ENCODE measurements at regions not wholly inside any gene's neighbourhood (a gene's known extent, or its start where the extent isn't known, plus 50 kb on each side); places are given as distances from the start of the nearest gene placed in this dataset.

DNA sequence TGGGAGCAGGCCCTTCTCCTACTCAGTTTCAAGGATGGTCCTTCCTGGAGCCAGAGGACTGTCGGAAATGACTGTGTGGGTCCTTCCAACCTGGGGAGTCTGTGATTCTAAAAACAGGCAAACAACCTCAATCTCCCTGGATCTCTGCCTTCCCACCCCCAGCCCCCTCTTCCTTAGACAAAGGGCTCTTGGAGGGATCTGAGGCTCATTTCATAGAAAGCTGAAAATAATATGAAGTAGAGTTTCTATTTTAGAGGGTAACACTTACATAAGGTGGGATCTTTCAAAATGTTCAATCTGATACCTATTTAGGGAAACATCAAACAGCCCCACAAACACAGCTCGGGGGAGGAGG lies 69.4 kb downstream of the RHOB start:
- TF ChIP-seq, protein P1, sequence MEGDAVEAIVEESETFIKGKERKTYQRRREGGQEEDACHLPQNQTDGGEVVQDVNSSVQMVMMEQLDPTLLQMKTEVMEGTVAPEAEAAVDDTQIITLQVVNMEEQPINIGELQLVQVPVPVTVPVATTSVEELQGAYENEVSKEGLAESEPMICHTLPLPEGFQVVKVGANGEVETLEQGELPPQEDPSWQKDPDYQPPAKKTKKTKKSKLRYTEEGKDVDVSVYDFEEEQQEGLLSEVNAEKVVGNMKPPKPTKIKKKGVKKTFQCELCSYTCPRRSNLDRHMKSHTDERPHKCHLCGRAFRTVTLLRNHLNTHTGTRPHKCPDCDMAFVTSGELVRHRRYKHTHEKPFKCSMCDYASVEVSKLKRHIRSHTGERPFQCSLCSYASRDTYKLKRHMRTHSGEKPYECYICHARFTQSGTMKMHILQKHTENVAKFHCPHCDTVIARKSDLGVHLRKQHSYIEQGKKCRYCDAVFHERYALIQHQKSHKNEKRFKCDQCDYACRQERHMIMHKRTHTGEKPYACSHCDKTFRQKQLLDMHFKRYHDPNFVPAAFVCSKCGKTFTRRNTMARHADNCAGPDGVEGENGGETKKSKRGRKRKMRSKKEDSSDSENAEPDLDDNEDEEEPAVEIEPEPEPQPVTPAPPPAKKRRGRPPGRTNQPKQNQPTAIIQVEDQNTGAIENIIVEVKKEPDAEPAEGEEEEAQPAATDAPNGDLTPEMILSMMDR (IDR thresholded peaks at IDR 0.05; ENCODE audit: low read depth, low read length), result no peak
- DNase-seq (ENCODE audit: extremely low read depth, low read depth), result no peak

DNA sequence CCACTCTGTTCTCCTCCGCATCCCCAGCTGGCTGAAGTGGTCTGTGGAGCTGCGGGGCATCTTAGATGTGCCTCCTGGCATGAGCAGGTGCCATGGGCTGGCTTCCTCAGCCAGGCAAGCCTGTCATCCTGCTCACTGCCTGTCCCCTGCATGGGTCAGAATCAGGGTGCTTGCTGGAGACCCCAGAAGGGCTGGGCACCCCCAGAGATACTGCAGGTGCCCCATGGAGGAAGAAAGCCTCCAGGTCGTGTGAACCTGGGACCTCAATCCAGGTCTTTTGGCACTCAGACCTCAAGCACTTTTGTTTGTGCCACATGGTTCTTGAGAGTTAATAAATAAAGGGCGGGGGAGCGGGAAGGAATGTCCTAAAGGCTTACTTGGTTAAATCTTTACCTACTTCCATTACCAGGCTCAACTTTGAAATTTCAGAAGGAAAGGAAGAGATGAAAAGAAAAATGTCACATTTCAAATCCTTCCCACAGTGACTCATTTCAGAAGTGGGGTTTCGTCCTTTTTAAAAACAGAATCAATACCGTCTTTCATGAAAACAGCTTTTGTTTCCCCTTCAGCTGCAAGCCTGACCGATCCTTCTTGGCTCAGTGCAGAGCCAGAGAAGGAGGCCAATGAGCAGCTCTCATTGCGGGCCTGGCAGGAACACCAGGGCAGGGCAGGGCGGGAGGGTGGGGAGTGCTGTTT lies 69.9 kb downstream of the RHOB start:
- TF ChIP-seq, protein P1 (IDR thresholded peaks at IDR 0.05; ENCODE audit: low read depth, low read length), result no peak
- DNase-seq (ENCODE audit: extremely low read depth, low read depth), result no peak

DNA sequence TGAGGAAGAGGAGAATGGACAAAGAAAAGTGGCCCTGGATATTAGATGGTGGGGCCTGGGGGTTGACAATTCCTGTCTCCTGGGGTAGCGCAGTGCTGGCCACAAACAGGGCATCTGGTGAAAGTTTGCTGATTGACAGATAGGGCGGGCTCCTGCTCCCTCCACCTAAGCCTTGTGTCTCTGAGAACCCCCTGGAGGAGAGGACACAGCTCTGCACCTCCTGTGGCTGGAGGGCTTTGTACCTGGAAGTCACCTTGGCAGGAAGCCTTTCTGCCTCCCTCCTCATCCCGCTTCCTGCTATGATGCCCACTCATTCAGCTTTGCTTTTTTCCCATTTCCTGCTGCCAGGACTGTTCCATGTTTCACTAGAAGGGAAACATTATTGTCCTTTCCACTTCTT lies 72.4 kb downstream of the RHOB start:
- TF ChIP-seq, protein P1 (IDR thresholded peaks at IDR 0.05; ENCODE audit: low read depth, low read length), result no peak
- DNase-seq (ENCODE audit: extremely low read depth, low read depth), result no peak

DNA sequence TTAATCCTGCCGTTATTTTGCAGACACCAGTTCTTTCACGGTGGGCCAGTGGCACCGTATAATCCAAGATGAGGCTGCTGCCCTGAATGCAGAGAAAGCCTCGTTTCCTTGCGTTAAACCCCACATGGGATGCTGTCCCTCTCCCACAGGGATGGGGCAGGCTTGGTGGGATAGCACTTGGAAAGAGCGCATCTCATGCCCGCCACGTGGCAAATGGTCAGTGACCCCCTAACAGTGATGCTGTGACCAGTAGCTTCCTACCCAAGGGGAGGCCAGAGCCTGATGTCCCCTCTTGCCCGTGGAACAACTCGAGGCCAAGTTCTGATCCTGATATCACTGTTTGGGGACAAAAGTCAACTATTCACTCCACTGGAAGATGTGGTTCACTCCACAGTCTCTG lies 73.3 kb downstream of the RHOB start:
- TF ChIP-seq, protein P1 (IDR thresholded peaks at IDR 0.05; ENCODE audit: low read depth, low read length), result no peak
- DNase-seq (ENCODE audit: extremely low read depth, low read depth), result no peak

DNA sequence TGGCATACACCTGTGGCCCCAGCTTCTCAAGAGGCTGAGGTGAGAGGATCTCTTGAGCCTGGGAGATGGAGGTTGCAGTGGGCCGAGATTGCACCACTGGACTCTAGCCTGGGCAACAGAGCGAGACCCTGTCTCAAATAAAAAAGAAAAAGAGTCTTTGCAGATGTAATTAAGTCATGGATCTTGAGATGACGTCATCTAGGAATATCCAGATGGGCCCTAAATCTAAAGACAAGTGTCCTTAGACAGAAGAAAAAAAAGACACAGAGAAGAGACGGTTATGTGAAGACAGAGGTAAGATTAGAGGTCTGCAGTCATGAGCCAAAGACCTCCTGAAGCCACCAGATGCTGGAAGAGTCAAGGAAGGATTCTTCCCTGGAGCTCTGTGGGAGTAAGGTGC lies 74.3 kb downstream of the RHOB start:
- TF ChIP-seq, protein P1 (IDR thresholded peaks at IDR 0.05; ENCODE audit: low read depth, low read length), result no peak
- DNase-seq (ENCODE audit: extremely low read depth, low read depth), result no peak

DNA sequence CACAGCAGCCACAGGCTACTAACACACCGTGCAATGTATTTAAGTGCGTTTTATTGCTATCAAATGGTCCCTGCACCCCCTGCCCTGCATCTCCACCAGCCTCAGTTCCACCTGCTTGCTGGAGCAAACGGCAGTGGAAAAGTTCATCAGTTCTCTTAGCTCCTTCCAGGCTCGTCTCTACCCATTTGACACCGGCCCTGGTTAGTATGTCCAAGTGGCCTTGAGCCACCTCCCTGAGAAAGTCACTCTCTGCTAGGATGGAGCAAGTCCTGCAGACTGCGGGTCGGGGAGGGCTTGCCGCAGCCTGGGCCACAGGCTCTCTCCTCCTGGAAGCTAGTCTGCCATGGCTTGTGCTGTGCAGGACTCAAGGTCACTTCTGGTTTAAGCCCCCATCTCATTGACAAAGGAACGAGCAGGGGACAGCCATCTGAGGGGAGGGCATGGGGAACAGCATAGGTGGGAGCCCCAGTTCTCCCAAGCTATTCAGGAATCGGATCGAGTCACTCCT lies 74.9 kb downstream of the RHOB start:
- TF ChIP-seq, protein P1 (IDR thresholded peaks at IDR 0.05; ENCODE audit: low read depth, low read length), result no peak
- DNase-seq (ENCODE audit: extremely low read depth, low read depth), result no peak

DNA sequence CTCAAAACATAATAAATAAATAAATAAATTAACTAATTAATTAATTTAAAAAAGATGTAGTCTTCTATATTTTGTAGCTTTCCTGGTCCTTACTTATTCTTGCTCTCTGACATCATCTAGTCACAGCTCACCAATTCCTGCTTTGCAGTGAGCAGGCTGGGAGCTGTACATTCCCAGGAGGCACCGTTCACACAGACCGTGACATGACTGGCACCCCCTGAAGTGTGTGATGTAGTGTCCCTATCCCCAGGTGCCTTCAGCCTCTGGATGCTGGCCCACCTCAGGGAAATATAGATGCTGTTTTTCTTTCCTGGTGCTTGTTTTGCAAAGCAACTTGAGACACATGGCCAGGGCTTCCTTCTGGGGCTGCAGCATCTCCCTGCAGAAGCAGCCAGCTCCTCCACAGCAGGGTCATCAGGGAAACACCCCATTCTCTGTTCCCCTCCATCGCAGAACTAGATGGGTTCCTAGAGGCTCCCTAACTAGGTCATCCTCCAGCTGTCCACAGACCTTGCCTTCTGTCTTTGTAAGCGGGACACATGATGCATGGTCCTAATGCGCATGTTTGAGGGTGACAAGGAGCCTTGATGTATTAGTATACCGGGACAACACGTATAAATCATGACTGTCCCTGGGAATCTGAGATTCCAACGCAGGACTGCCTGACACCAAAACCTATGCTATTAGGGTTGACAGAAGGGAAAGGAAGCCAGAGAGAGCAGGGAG lies 76.4 kb downstream of the RHOB start:
- TF ChIP-seq, protein P1 (IDR thresholded peaks at IDR 0.05; ENCODE audit: low read depth, low read length), result no peak
- DNase-seq (ENCODE audit: extremely low read depth, low read depth), result no peak

All from AG09319 (cell line).